ENCODE measurements at regions not wholly inside any gene's neighbourhood (a gene's known extent, or its start where the extent isn't known, plus 50 kb on each side); places are given as distances from the start of the nearest gene placed in this dataset.

DNA sequence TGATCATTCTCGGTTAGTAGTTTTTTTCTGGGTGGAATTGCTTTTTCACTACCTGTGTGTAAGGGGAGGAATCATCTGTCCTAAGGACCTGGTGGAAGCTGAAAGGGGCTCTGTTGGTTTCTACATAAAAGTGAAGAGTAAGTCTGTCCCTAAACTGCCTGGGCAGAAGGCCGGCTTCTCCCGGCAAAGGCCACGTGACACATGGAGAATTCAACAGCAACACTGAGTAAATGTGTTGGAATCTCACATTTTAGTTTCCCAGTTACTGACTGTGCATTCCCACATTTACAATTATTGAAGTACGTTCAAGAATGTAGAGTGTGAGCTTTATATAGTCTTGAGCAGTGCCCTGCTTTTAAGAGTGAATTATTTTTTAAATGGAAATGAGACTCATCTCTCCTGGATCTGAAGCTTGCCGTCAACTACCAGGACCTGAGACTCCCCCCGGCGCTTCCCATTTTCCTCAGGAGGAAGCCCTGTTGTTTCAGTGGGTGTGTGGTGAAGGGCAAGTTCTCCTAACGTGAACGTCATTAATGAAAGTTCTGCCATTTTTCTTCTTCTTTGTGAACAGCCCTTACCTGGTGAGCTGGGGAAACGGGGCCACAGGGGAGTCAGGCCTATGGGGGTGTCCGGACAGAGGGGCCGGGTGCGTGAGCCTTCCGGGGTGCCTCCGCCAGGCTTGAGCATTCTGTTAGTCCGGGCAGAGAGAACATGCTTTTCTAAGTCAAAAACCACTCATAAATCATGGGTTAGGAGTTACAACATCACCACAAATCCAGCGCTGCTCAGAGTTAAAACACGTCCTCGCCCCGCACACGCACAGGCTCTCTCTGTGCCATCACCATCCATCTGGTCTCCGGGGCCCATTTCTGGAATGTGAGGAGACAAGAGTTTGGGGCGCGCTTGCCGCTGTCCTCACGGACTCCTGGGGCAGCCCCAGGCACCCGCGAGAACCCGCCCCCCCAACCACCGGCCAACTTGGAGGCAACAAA, 56.6 kb upstream of the SMOC2 start:
- no peak for DNase-seq (ENCODE audit: low read depth in 2 of 2)

DNA sequence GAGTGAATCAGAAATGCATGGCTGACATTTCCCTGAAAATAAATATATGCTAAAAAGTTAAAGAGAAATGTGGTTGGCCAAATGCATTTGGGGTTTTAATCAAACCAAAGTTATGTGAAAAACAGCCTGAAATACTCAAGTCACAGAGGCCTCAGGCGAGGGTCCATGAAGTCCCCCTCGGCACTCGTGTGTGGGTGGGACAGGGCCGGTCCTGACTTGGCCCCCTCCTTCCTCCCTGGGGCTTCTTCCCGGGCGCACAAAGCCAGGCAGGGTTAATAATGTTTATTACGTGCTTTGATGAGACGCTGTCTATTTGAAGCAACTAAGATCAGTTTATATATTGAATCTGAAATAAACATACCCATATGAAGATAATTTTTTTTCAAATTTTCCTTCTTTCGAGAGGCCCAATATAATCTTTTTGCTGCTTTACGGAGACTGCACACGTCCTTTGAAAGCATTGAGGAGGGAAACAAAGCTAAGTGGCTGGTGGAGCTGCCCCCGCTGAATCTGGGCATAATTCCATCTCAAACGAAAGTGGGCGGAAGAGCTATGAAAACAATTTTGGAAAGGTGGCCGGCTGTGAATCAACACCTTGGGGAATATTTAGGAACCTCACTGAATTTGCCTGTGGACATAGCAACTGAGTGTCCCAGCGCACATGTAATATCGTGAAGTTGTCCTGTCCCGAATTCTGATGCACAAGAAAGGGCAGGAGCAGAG, 55.8 kb upstream of the SMOC2 start:
- no peak for DNase-seq (ENCODE audit: low read depth in 2 of 2)

DNA sequence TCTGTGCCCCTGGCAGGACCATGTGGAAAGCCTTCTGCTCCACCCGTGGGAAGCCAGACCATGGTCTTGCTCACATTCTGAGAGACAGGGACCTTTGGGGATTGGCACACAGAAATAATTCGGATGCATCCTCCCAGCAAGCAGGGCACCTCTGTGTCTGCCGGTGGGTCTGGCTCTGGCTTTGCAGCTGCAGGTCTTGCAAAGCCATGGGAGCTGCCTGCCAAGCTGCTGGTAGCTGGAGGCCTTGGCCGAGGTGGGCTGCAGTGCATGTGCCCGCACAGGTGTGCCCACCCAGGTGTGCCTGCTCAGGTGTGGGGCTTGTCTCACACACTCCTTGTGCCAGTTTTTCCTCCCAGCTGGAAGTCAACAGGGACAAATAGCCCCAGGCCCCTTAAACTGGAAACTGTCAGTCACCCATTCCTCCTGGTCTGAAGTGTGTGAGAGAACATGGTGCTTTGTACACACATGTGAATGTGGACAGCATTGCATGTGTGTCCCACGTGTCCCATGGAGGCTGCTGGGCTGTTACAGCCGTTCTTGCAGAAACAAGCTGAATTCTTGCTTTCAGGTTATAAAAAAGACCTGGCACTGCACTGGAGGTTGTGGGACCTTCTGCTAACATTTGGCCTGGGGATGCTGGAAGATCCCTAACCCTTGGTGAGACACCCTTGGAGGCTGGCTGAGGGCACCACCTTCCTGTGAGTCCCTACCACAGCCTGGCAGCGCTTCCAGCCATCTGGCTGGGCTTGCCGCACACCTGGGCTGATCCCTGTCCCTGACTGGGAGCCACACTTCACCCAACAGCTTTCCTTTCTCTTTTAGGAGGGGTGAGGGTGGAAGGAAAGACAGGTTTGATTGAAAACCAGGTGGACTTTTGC, 54.9 kb upstream of the SMOC2 start:
- DNase-seq (ENCODE audit: low read depth in 2 of 2), result no peak

DNA sequence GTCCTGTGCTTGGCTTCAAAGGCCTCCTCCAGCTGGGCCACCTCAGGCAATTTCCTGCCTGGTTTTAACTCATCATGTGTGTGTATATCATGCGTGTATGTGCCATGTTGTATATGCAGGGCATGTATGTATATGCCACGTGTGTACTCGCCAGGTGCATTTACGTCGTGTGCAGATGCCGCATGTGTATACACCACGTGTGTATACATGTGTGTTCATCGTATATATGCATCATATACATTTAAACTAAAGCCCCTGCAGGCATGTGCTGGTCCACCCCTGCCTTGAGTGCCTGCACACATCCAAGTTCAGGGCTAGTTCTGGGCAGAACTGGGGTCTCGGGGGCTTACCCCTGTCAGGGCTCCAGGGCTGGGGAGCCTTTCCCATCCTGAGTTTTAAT, 54.0 kb upstream of the SMOC2 start:
- DNase-seq (ENCODE audit: low read depth in 2 of 2), result no peak

DNA sequence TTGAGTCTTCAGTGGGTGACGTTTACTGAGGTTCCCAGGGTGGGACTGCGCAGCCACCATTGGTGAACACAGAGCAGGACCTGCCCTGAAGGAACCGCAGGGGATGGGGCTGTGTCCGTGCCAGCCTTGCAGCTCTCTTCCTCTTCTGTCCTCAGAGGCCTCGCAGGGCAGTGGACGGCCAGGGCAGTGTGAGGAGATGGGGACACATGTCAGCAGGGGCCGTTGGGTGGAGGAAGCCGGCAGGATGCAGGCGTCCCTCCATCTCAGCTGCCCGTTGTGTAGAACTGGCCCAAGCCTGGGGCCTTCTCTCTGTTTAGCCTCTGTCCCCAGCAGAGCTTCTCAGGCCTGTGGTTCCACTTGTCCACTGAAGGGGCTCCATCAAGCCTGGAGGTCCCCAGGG, 53.6 kb upstream of the SMOC2 start:
- DNase-seq (ENCODE audit: low read depth in 2 of 2), result no peak

DNA sequence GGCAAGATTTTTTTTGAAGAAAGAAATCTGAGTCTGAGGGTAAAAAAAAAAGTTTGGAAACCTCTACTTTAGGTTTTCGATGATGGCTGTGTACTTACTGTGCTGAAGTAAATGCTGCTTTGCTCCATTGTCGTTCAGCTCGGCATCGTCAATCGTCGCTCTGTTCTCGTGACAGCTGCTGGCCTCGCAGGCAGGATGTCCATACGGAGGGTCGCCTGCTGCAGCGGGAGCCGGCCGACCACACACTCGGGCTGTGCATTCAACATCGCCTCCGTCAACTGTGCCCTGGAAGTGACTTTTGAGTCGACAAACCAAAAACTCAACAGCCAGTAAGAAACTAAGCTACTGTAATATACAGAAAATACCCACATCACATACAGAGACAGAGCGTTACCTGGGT, 53.1 kb upstream of the SMOC2 start:
- DNase-seq (ENCODE audit: low read depth in 2 of 2), result no peak

DNA sequence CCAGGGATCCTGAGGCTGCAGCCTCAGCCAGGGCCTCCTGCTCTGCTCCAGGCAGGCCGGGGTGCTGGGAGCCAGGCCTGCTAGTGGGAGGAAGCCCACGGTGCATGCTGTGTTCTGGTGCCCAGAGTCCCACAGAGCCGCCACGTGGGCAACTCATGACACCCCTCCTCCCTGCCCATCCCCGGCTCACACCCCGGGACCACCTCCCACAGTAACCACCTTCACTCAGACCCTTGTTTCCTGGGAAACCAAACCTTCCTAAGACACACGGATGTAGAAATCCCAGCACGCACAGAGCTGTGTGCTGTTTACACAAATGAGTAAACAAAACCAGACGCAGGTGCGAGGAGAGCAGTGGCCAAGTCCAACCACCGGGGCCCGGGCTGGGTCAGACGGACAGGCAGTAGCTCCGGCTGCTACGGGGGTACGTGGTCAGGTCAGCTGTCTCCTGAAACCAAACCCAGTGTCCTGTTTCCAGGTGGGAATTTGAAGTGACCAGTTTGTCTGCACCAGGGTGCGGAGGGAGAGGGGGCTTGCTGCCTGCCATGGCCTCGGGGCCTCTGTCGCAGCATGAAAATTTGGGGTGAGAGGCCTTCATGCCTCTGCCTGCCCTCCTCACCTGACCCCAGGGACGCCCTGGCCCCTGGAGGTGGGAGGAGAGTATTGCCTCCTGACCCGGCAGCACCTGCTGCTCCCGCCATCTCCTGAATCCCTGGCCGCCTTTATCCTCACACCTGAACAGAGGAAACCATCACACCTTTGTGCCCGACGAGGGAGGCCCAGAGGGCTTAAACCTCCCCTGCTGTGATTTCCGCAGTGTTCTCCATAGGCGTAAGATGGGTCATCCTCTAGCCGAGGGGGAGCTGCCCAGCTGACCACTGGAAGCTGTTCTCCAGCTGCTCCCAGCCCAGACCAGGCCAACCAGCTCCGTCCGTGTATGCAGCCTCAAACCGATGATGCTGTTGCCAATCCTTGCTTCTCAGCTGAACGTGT, 52.0 kb upstream of the SMOC2 start:
- no peak for DNase-seq (ENCODE audit: low read depth in 2 of 2)

DNA sequence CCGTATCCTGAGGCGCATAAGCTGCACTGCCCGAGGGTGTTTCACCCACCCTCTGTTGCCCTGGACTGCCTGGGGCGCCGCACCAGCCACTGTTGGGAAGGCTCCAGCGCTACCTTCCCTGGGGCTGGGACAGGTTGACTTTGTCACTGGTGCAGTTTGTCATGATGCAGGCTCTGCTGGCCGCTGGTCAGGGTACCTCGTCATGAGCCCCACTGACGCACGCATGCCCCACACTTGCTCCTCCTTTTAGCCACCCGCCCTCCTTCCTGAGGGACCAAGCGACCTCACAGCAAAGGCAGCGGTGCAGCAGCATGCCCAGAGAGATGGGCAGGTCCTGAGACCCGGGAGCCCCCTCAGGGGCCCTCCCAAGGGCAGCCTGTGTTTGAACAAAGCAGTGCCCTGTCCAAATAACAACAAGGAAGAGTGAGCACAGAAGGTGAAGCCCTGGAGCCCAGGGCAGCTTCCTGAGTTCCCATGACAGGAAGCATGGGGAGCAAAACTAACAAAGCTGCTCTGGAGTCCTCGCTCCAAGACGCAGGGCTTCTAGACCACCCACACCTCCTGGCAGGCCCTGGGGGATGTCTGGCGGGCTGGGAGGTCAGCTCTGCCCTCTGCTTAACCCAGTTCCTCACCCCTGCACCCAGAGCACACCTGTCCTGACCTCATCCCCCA, 50.1 kb upstream of the SMOC2 start:
- DNase-seq (ENCODE audit: low read depth in 2 of 2), result no peak
